NB4 (cell line): ENCODE measurements at regions not wholly inside any gene's neighbourhood (a gene's known extent, or its start where the extent isn't known, plus 50 kb on each side); places are given as distances from the start of the nearest gene placed in this dataset.

ENCODE experiments used
- CTCF ChIP-seq: IDR thresholded peaks from one replicate; pipeline ENCODE4 v1.5.1; 2012; ENCODE audit warnings: low read depth, low read length
- MYC ChIP-seq: IDR thresholded peaks from 2 replicates; pipeline ENCODE4 v1.6.1; 2011; ENCODE audit warnings: low read depth, low read length
- POLR2A ChIP-seq: IDR thresholded peaks from 2 replicates; pipeline ENCODE4 v1.6.1; 2011; ENCODE audit warnings: mild to moderate bottlenecking; ENCODE audit not compliant: insufficient read length; ENCODE audit errors: extremely low read depth

GRCh38 chr10:20624642-20625041, 272.5 kb downstream of the NEBL start:
- no peak for TF ChIP-seq CTCF
- TF ChIP-seq POLR2A = no peak
- TF ChIP-seq MYC = no peak
